ENCODE measurements at regions not wholly inside any gene's neighbourhood (a gene's known extent, or its start where the extent isn't known, plus 50 kb on each side); places are given as distances from the start of the nearest gene placed in this dataset.

DNA sequence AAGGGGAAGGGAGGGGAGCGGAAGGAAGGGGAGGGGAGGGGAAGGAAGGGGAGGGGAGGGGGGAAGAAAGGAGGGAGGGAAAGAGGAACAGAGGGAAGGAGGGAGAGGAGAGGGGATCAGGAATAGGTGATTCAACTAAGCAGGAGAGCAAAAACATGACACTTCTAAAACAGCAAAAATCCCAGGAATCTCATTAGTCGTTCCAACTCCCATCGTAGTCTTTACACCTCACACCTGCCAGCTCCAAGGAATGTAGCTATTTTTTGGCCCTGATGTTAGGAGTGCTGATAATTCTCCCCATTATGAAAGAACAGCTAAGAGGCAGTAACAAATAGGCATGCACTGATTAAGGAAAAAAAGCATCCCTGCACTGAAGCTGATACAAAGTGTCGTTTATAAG, 709.9 kb upstream of the PKDCC start:
- no peak for DNase-seq (ENCODE audit: low spot score)
- TF ChIP-seq, protein P1, sequence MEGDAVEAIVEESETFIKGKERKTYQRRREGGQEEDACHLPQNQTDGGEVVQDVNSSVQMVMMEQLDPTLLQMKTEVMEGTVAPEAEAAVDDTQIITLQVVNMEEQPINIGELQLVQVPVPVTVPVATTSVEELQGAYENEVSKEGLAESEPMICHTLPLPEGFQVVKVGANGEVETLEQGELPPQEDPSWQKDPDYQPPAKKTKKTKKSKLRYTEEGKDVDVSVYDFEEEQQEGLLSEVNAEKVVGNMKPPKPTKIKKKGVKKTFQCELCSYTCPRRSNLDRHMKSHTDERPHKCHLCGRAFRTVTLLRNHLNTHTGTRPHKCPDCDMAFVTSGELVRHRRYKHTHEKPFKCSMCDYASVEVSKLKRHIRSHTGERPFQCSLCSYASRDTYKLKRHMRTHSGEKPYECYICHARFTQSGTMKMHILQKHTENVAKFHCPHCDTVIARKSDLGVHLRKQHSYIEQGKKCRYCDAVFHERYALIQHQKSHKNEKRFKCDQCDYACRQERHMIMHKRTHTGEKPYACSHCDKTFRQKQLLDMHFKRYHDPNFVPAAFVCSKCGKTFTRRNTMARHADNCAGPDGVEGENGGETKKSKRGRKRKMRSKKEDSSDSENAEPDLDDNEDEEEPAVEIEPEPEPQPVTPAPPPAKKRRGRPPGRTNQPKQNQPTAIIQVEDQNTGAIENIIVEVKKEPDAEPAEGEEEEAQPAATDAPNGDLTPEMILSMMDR (IDR thresholded peaks at IDR 0.05; ENCODE audit: extremely low read depth, missing control alignments) = no peak

DNA sequence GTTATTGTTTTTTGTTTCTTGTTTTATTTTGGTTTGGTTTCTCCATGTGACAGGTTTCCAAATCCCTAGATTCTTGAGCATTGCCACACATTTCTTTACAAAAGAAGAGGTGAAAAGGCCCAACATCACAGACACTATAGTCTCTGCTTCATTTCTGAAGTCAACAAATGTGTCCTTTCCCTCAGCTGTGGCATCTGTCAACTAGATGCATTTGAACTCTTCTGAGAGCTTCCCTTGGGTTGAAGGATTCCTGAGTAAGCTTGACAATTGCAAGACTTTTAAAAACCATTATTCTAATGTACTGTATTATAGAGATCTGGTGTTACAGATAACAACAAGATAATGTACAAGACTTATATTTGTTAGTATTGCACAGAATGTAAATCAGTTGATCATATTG, 703.3 kb upstream of the PKDCC start:
- TF ChIP-seq, protein P1 (IDR thresholded peaks at IDR 0.05; ENCODE audit: extremely low read depth, missing control alignments) = no peak
- no peak for DNase-seq (ENCODE audit: low spot score)

- no peak for DNase-seq (ENCODE audit: low spot score)
- TF ChIP-seq, protein P1 (IDR thresholded peaks at IDR 0.05; ENCODE audit: extremely low read depth, missing control alignments) = no peak
Observed at GRCh38 chr2:41353060-41353459, 694.8 kb upstream of the PKDCC start.

GRCh38 chr2:41355794-41356193, 692.0 kb upstream of the PKDCC start:
- DNase-seq (ENCODE audit: low spot score) = no peak
- TF ChIP-seq, protein P1 (IDR thresholded peaks at IDR 0.05; ENCODE audit: extremely low read depth, missing control alignments) = no peak

GRCh38 chr2:41364842-41365241, 683.0 kb upstream of the PKDCC start:
- DNase-seq (ENCODE audit: low spot score) = no peak
- TF ChIP-seq, protein P1 (IDR thresholded peaks at IDR 0.05; ENCODE audit: extremely low read depth, missing control alignments) = no peak

- TF ChIP-seq, protein P1 (IDR thresholded peaks at IDR 0.05; ENCODE audit: extremely low read depth, missing control alignments) = no peak
- no peak for DNase-seq (ENCODE audit: low spot score)
Observed at GRCh38 chr2:41375901-41376300, 671.9 kb upstream of the PKDCC start.

GRCh38 chr2:41377837-41378236, 670.0 kb upstream of the PKDCC start:
- DNase-seq (ENCODE audit: low spot score) = no peak
- TF ChIP-seq, protein P1 (IDR thresholded peaks at IDR 0.05; ENCODE audit: extremely low read depth, missing control alignments) = no peak

All from GM20000 (cell line).